HFFc6 (cell line): ENCODE measurements at regions not wholly inside any gene's neighbourhood (a gene's known extent, or its start where the extent isn't known, plus 50 kb on each side); places are given as distances from the start of the nearest gene placed in this dataset.

ENCODE experiments used
- DNase-seq: peaks from one replicate; pipeline ENCODE4 v3.0.0-alpha.2; 2018
- H3K27ac Mint-ChIP-seq: 2 replicates; pipeline ENCODE4 v1.8.0; 2020; ENCODE audit warnings: mild to moderate bottlenecking, mixed read lengths
- H3K27me3 Mint-ChIP-seq: 2 replicates; pipeline ENCODE4 v1.8.0; 2021; ENCODE audit warnings: mild to moderate bottlenecking, moderate library complexity, mixed read lengths; ENCODE audit not compliant: insufficient read depth
- H3K36me3 Mint-ChIP-seq: 2 replicates; pipeline ENCODE4 v1.8.0; 2021; ENCODE audit warnings: low read depth, mixed read lengths
- H3K4me1 Mint-ChIP-seq: 2 replicates; pipeline ENCODE4 v1.8.0; 2020; ENCODE audit warnings: low read depth, mixed read lengths
- H3K4me3 Mint-ChIP-seq: 2 replicates; pipeline ENCODE4 v1.8.0; 2020; ENCODE audit warnings: mild to moderate bottlenecking, moderate library complexity, mixed read lengths
- H3K9me3 Mint-ChIP-seq: 2 replicates; pipeline ENCODE4 v1.8.0; 2020; ENCODE audit warnings: mild to moderate bottlenecking, mixed read lengths
- CTCF ChIP-seq: fragments of 200-600 bp; sonication (generic); IDR thresholded peaks from 2 replicates; pipeline ENCODE4 v1.5.0; 2021; ENCODE audit warnings: antibody characterized with exemption, mild to moderate bottlenecking

DNA sequence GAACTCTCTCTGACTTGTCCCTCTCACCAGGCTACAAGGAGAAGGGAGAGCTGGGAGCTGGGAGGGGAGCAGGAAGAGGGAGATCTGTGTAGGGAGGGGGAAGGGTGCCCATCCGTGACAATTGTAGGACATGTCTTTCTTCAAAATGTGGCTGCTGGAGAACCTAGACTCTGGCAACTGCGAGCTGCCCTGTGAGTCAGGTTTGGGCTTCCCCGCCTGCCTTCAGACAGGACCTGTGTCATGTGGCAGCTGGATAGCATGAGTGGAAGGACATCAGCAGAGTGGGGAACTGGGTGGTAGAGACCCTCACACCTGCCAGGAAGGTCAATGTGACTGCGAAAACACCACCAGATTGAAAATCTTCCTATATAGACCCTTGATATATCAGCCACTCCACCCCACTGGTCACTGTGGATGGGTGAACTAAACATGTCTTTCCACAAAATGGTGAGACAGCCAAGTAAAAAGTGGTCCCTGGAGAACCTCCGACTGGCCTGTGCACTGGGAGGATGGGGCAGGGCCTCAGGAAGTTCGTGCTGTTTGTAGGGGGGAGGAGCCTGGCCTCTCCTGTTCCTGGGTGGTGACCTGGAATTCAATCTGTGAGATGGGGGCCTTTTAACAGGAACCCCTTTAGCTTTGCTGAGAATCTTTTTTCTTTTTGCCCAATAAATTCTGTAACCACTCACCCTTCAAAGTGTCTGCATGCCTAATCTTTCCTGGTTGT is 62.2 kb upstream of the CAPRIN2 start:
- no peak for DNase-seq
- Mint-ChIP-seq H3K9me3 (no peaks in the 10 kb centered on the region), H3K36me3 (no peaks in the 10 kb centered on the region), H3K27me3 (peaks cover 26% of the 10 kb centered on the region), H3K4me3 (no peak overlapping the region), H3K4me1 (no peaks in the 10 kb centered on the region), H3K27ac (no peak overlapping the region)
- TF ChIP-seq CTCF, result no peak

- H3K36me3 Mint-ChIP-seq, result no peaks in the 10 kb centered on the region
- no peak for DNase-seq
- H3K4me1 Mint-ChIP-seq, result no peaks in the 10 kb centered on the region
- no peaks in the 10 kb centered on the region for H3K9me3 Mint-ChIP-seq
- no peak for TF ChIP-seq CTCF
- peaks cover 14% of the 10 kb centered on the region; the same call in 1 of the 2 replicates for H3K27me3 Mint-ChIP-seq
- H3K27ac Mint-ChIP-seq, result no peak overlapping the region
- H3K4me3 Mint-ChIP-seq, result no peak overlapping the region
These were observed 59.5 kb upstream of the CAPRIN2 start for GRCh38 chr12:30814295-30814655.

- no peak for TF ChIP-seq CTCF
- H3K9me3 Mint-ChIP-seq, result no peaks in the 10 kb centered on the region
These were observed 59.0 kb upstream of the CAPRIN2 start for GRCh38 chr12:30813525-30814294.

GRCh38 chr12:30811966-30812365 is 57.2 kb upstream of the CAPRIN2 start:
- no peak overlapping the region for H3K4me3 Mint-ChIP-seq
- H3K9me3 Mint-ChIP-seq, result no peaks in the 10 kb centered on the region
- DNase-seq, result no peak

More at GRCh38 chr12:30813525-30814294, 59.0 kb upstream of the CAPRIN2 start:
- Mint-ChIP-seq H3K27me3 (peaks cover 10% of the 10 kb centered on the region; the same call in 1 of the 2 replicates), H3K36me3 (no peaks in the 10 kb centered on the region), H3K4me3 (no peak overlapping the region), H3K27ac (no peak overlapping the region), H3K4me1 (no peaks in the 10 kb centered on the region)
- no peak for DNase-seq

DNA sequence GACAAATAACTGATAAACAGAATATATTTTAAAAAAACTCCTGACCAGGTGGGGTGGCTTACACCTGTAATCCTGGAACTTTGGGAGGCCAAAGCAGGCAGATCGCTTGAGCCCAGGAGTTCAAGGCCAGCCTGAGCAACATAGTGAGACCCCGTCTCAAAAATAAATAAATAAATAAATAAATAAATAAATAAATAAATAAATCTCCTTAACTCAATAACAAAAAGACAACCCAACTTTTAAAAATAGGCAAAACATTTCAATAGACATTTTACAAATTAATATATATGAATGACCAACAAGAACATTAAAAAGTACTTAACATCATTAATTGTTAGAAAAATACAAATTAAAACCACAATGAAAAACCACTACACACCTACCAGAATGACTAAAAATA is 56.2 kb upstream of the CAPRIN2 start:
- H3K27me3 Mint-ChIP-seq, result peaks cover 3% of the 10 kb centered on the region; the same call in 1 of the 2 replicates
- TF ChIP-seq CTCF, result no peak
- DNase-seq, result no peak
- H3K4me3 Mint-ChIP-seq, result no peak overlapping the region
- H3K9me3 Mint-ChIP-seq, result no peaks in the 10 kb centered on the region
- H3K4me1 Mint-ChIP-seq, result peaks cover 6% of the 10 kb centered on the region; the same call in 1 of the 2 replicates
- no peak overlapping the region for H3K27ac Mint-ChIP-seq
- no peaks in the 10 kb centered on the region for H3K36me3 Mint-ChIP-seq

More at GRCh38 chr12:30811966-30812365, 57.2 kb upstream of the CAPRIN2 start:
- Mint-ChIP-seq H3K4me1 (peaks cover 4% of the 10 kb centered on the region; the same call in 1 of the 2 replicates), H3K27ac (no peak overlapping the region), H3K36me3 (no peaks in the 10 kb centered on the region), H3K27me3 (peaks cover 3% of the 10 kb centered on the region; the same call in 1 of the 2 replicates)
- no peak for TF ChIP-seq CTCF
